ENCODE measurements at regions not wholly inside any gene's neighbourhood (a gene's known extent, or its start where the extent isn't known, plus 50 kb on each side); places are given as distances from the start of the nearest gene placed in this dataset.

- TF ChIP-seq POLR2AphosphoS5 (IDR thresholded peaks at IDR 0.05; ENCODE audit: low read depth, low read length) = no peak
- TF ChIP-seq TCF7L2 (IDR thresholded peaks at IDR 0.05; ENCODE audit: low read depth, low read length) = no peak
- TF ChIP-seq CTCF (IDR thresholded peaks at IDR 0.05) = no peak
- TF ChIP-seq REST (IDR thresholded peaks at IDR 0.05; ENCODE audit: insufficient read depth in 1 of 2, low read depth in 2 of 2, low read length in 1 of 2) = no peak
- no peak for TF ChIP-seq SIN3A (IDR thresholded peaks at IDR 0.05; ENCODE audit: borderline replicate concordance, insufficient read depth, low read depth, low read length)
- intact Hi-C loops (cut with micrococcal nuclease; ENCODE audit: unreplicated experiment) = no loop called here
- Histone ChIP-seq H3K27me3 (ENCODE audit: control insufficient read depth, insufficient read depth, low read length) (no peaks in the 10 kb centered on the region), H3K36me3 (ENCODE audit: control insufficient read depth, insufficient read depth, low read length) (no peaks in the 10 kb centered on the region), H3K9me3 (ENCODE audit: control insufficient read depth, insufficient read depth, low read depth, low read length) (no peaks in the 10 kb centered on the region), H3K4me1 (ENCODE audit: control insufficient read depth, insufficient read depth, low read length) (no peaks in the 10 kb centered on the region), H3K27ac (ENCODE audit: low read length) (no peak overlapping the region), H3K4me3 (ENCODE audit: low read depth in 2 of 2, low read length in 2 of 2) (no peak overlapping the region)
- CTCF ChIA-PET = no interaction called here
- no TSS peak for BruUV-seq (replicated peaks)
- POLR2A ChIA-PET = no interaction called here
- ATAC-seq = no peak
- in situ Hi-C loops (cut with HindIII; ENCODE audit: low pct_unique_long_range_greater_than_20kb, low sequenced_read_pairs) = no loop called here
- DNase-seq (ENCODE audit: low read depth, low spot score) = no peak
Observed at GRCh38 chrX:42131856-42132255, 208.5 kb upstream of the CASK start.

- H3K36me3 ChIP-seq (ENCODE audit: control insufficient read depth, insufficient read depth, low read length) = no peaks in the 10 kb centered on the region
- H3K4me3 ChIP-seq (ENCODE audit: low read depth in 2 of 2, low read length in 2 of 2) = no peak overlapping the region
- TF ChIP-seq TCF7L2 (IDR thresholded peaks at IDR 0.05; ENCODE audit: low read depth, low read length) = no peak
- no peak for TF ChIP-seq CTCF (IDR thresholded peaks at IDR 0.05)
- no peak for TF ChIP-seq POLR2AphosphoS5 (IDR thresholded peaks at IDR 0.05; ENCODE audit: low read depth, low read length)
- TF ChIP-seq REST (IDR thresholded peaks at IDR 0.05; ENCODE audit: insufficient read depth in 1 of 2, low read depth in 2 of 2, low read length in 1 of 2) = no peak
- DNase-seq (ENCODE audit: low read depth, low spot score) (no peak), ATAC-seq (no peak)
- H3K9me3 ChIP-seq (ENCODE audit: control insufficient read depth, insufficient read depth, low read depth, low read length) = no peaks in the 10 kb centered on the region
- no TSS peak for BruUV-seq (replicated peaks)
- no peak overlapping the region for H3K27ac ChIP-seq (ENCODE audit: low read length)
- intact Hi-C loops (cut with micrococcal nuclease; ENCODE audit: unreplicated experiment) = no loop called here
- H3K4me1 ChIP-seq (ENCODE audit: control insufficient read depth, insufficient read depth, low read length) = no peaks in the 10 kb centered on the region
- no peaks in the 10 kb centered on the region for H3K27me3 ChIP-seq (ENCODE audit: control insufficient read depth, insufficient read depth, low read length)
- in situ Hi-C loops (cut with HindIII; ENCODE audit: low pct_unique_long_range_greater_than_20kb, low sequenced_read_pairs) = no loop called here
- ChIA-PET POLR2A (no interaction called here), CTCF (no interaction called here)
Observed at GRCh38 chrX:42129022-42129940, 205.9 kb upstream of the CASK start.

Measured in Panc1 (cell line).